Activated CD4-positive, alpha-beta T cell treated with anti-CD3 and anti-CD28 coated beads for 4 hours (primary cell): ENCODE measurements at regions not wholly inside any gene's neighbourhood (a gene's known extent, or its start where the extent isn't known, plus 50 kb on each side); places are given as distances from the start of the nearest gene placed in this dataset.

ENCODE experiments used
- DNase-seq, 2 donors: peaks; one replicate each; pipeline ENCODE4 v3.0.0-alpha.2; 2020

GRCh38 chr2:5921081-5921642 lies 229.0 kb downstream of the SOX11 start:
- DNase-seq: no peak

- no peak for DNase-seq
Measured at GRCh38 chr2:5923957-5924945, 232.1 kb downstream of the SOX11 start.

- no peak for DNase-seq
Measured at GRCh38 chr2:5925604-5926003, 233.4 kb downstream of the SOX11 start.

GRCh38 chr2:5926871-5927512 lies 234.8 kb downstream of the SOX11 start:
- no peak for DNase-seq

GRCh38 chr2:5932556-5933469 lies 240.6 kb downstream of the SOX11 start:
- DNase-seq: no peak

GRCh38 chr2:5933669-5934068 lies 241.5 kb downstream of the SOX11 start:
- no peak for DNase-seq

GRCh38 chr2:5937321-5937720 lies 245.1 kb downstream of the SOX11 start:
- no peak for DNase-seq

- DNase-seq: no peak
Measured at GRCh38 chr2:5937851-5938565, 245.8 kb downstream of the SOX11 start.

- DNase-seq: no peak
Measured at GRCh38 chr2:5938566-5938896, 246.3 kb downstream of the SOX11 start.

GRCh38 chr2:5939553-5939952 lies 247.4 kb downstream of the SOX11 start:
- DNase-seq: no peak

- DNase-seq: no peak
Measured at GRCh38 chr2:5940596-5941535, 248.7 kb downstream of the SOX11 start.

- DNase-seq: no peak
Measured at GRCh38 chr2:5942204-5942603, 250.0 kb downstream of the SOX11 start.

GRCh38 chr2:5945742-5946141 lies 253.6 kb downstream of the SOX11 start:
- DNase-seq: no peak

- DNase-seq: no peak
Measured at GRCh38 chr2:5946225-5947115, 254.3 kb downstream of the SOX11 start.

GRCh38 chr2:5950736-5951135 lies 258.6 kb downstream of the SOX11 start:
- no peak for DNase-seq

GRCh38 chr2:5951471-5951870 lies 259.3 kb downstream of the SOX11 start:
- DNase-seq: no peak

GRCh38 chr2:5953525-5953924 lies 261.3 kb downstream of the SOX11 start:
- DNase-seq: no peak

GRCh38 chr2:5954509-5954908 lies 262.3 kb downstream of the SOX11 start:
- no peak for DNase-seq

- no peak for DNase-seq
Measured at GRCh38 chr2:5955921-5956320, 263.7 kb downstream of the SOX11 start.
